LoVo (cell line): ENCODE measurements at regions not wholly inside any gene's neighbourhood (a gene's known extent, or its start where the extent isn't known, plus 50 kb on each side); places are given as distances from the start of the nearest gene placed in this dataset.
"Not testable (repeated sequence)": the region's sequence is repeated elsewhere in the genome, so short reads cannot be mapped to it uniquely, and the experiment has no call there.

Source experiments
- DNase-seq: peaks from one replicate; pipeline ENCODE4 v3.0.0-alpha.2; 2016; ENCODE audit warnings: low spot score

GRCh38 chr14:53398616-53399015 is 245.5 kb upstream of the DDHD1 start:
- no peak for DNase-seq

DNA sequence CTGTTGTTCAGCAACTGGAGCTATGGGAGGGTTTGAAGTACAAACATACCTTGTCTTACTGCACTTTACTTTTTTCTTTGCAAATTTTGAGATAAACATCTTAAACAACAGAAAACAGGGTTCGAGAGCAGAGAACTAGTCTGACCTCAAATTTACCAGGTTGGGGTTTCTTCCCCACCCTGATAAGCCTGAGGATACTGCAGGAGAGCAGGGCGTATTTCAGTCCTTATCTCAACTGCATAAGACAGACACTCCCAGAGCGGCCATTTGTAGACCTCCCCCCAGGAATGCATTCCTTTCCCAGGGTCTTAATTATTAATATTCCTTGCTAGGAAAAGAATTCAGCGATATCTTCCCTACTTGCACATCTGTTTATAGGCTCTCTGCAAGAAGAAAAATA is 242.1 kb upstream of the DDHD1 start:
- not testable (repeated sequence) for DNase-seq

- DNase-seq: peak; percentile 51
Observed at GRCh38 chr14:53391631-53392285, 238.6 kb upstream of the DDHD1 start.

DNA sequence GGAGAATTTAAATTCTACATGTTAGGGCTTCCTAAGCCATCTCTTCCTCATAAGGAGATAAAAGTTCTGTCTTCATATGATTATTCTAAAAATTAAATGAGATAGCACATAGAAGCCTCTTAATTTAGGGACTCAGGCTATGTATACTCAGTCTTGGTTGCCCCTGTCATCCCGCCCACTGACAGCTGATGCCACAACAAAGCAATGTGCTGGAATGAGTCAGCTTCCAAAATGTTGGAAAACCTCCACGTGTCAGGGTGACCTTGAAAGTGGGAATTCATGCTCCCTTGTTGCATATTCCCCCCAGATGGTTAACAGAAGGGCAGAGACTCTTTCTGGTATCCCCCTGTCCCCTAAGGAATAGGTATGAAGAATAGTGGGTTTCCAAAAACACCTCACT is 238.0 kb upstream of the DDHD1 start:
- peak; percentile 16 for DNase-seq

DNA sequence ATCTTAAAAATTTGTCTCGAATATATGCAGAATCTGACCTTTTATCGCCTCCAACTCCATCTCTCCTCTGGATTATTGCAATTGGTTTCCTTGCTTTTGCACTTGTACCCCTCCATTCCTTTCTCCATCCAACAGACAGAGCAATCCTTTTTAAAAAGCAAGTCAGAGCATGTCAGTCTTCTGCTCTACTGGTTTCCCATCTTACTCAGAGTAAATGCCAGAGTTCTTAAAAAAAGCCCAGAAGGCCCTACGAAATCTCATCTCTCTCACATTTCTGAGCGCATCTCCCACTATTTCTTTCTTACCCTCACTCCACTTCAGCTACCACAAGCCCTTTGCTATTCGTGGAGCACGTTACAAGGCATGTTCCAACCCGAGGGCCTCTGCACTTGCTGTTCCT is 236.9 kb upstream of the DDHD1 start:
- no peak for DNase-seq

DNA sequence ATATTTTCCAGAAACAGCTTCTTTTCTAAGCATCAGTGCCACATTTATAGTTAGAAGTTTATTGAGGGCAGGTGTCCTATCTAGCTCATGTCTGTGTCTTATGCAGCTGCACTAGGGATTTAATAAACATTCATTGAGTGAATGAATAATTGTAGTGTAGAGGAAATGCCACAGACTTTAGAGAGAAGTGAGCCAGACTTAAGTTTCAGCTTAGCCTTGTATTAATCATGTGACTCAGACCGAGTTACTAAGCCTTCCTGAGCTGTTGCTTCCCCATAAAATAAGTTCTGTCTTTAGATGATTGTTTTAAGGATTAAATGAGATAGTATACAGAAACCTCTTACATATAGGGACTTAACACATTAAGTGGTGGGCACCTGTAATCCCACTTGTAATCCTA is 236.1 kb upstream of the DDHD1 start:
- DNase-seq: no peak

- no peak for DNase-seq
Observed at GRCh38 chr14:53386362-53386761, 233.2 kb upstream of the DDHD1 start.

GRCh38 chr14:53384536-53384935 is 231.4 kb upstream of the DDHD1 start:
- DNase-seq: no peak

GRCh38 chr14:53384073-53384472 is 230.9 kb upstream of the DDHD1 start:
- DNase-seq: no peak

GRCh38 chr14:53381895-53382294 is 228.8 kb upstream of the DDHD1 start:
- DNase-seq: no peak

DNA sequence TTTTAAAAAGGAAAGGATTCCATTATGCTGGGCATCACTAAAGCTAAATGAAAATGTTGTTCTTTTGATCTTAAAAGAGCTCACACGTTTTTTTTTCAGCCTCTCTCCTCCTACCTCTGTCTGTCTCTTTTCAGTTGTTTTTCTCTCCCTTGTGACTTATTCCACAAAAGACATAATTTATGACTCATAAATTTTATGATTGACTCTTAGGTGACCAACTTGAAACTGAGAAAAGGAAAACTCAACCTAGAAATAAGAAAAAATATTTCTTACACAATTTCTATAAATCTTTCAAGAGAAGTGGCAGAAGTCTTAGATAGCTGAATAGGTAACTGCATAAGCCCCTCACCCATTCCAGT is 227.7 kb upstream of the DDHD1 start:
- no peak for DNase-seq

- DNase-seq: no peak
Observed at GRCh38 chr14:53380052-53380866, 227.1 kb upstream of the DDHD1 start.

DNA sequence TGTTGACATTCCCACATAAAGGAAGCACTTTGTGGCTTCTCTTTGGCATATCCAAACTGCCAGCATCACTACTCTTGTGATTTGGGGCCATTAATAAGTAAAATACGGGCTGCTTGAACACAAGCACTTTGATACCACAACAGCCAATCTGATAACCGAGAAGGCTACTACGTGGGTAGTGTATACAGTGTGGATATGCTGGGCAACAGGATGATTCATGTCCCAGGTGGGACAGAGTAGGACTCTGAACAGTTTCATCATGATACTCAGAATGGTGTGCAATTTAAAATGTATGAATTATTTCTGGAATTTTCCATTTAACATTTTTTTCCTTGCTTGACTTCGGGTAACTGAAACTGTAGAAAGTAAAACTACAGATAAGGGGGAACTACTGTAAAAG is 225.0 kb upstream of the DDHD1 start:
- no peak for DNase-seq

DNA sequence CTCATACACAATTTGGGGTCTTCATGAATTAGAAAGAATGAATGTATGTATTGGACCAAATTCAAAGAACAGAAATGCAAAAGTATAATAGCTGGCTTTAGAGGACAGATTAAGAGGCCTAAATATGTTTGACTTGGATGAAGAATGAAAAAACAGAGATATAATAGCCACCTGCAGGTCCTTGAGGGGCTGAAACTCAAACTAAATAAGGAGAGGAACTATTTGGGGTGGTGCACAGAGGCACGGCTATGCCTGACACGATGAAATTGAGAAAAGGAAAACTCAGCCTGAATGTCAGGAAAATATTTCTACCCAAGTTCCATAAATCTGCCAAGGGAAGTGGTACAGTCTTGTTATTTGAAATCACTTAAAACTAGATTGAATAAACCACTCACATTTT is 222.9 kb upstream of the DDHD1 start:
- no peak for DNase-seq

GRCh38 chr14:53375599-53375998 is 222.5 kb upstream of the DDHD1 start:
- no peak for DNase-seq

DNA sequence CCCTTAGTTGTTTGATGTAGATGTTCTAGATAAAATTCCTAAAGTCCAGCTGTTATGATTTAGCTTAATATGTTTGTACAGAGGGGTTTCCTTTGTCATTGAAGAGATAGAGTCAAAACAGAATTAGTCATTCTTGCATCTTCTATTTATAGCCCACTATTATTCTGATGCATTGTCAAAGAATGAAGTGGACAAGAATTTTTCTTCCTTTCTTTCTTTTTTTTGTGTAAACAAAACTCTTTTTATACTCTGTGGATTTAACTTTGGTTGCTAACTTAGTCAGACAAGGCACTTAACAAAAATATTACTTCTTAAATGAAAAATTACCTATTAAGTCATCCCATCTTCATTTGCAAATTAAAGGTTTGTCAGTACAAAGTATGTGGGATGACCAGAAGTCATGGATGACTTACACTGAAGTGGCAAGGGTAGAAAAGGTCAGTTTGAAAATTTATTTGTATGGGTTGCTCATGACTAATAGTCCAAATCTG is 215.6 kb upstream of the DDHD1 start:
- DNase-seq: no peak

GRCh38 chr14:53368066-53368465 is 214.9 kb upstream of the DDHD1 start:
- no peak for DNase-seq

DNA sequence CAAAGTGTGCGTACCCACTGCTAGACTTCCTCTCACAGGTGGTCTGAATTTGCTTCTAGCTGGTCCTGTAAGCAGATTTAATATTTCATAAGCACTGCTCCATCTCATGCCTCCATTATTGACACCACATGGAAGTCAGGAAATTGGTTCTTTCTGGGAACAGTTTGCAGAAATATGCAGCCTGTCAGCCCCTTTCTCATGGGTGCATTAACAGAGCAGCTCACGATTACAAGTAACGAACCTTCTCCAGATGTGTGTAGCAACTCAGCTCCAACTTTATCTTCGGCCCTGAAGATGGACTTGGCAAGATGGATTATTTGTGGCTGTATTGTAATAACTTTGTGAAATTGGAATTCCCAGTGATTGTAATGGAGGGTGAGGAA is 214.5 kb upstream of the DDHD1 start:
- no peak for DNase-seq

- no peak for DNase-seq
Observed at GRCh38 chr14:53365486-53366130, 212.5 kb upstream of the DDHD1 start.

GRCh38 chr14:53362916-53363315 is 209.8 kb upstream of the DDHD1 start:
- DNase-seq: not testable (repeated sequence)

DNA sequence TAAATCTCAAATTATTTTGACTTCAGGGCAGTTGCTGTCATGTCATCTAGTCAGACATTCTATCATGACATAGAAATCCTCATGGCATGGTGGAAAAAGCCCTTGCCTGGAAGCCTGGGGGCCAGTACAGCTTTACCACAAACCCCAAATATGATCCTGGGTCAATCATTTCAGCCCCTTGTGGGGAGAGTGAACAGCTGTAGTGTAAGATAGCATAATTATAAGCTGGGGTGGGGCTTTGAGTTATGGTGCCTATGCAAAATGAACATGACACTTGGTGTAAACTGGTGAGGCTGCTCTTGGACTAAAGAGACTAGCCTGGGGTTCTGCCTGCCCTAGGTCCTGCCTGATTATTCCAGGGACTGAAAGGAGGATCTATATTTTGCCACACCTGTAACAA is 207.7 kb upstream of the DDHD1 start:
- no peak for DNase-seq

GRCh38 chr14:53358166-53358565 is 205.0 kb upstream of the DDHD1 start:
- no peak for DNase-seq
